GM20431 (cell line): ENCODE measurements at regions not wholly inside any gene's neighbourhood (a gene's known extent, or its start where the extent isn't known, plus 50 kb on each side); places are given as distances from the start of the nearest gene placed in this dataset.
"Not testable (repeated sequence)": the region's sequence is repeated elsewhere in the genome, so short reads cannot be mapped to it uniquely, and the experiment has no call there.

ENCODE experiments used
- in situ Hi-C: fragments of 300-500 bp; cut with MseI, MboI; formaldehyde crosslinking; loops from one replicate; pipeline ENCODE4 v1.15.0; 2020; ENCODE audit warnings: low sequenced_read_pairs; ENCODE audit not compliant: unreplicated experiment

GRCh38 chr20:24418731-24419130, 50.7 kb upstream of the SYNDIG1 start:
- in situ Hi-C loops, result no loop called here

GRCh38 chr20:24417485-24417884, 51.9 kb upstream of the SYNDIG1 start:
- in situ Hi-C loops, result no loop called here

- in situ Hi-C loops, result not testable (repeated sequence)
Measured at GRCh38 chr20:24415444-24415843, 54.0 kb upstream of the SYNDIG1 start.

GRCh38 chr20:24411834-24412216, 57.6 kb upstream of the SYNDIG1 start:
- in situ Hi-C loops, result no loop called here

- in situ Hi-C loops, result no loop called here
Measured at GRCh38 chr20:24411003-24411833, 58.2 kb upstream of the SYNDIG1 start.

- in situ Hi-C loops, result no loop called here
Measured at GRCh38 chr20:24407151-24407550, 62.3 kb upstream of the SYNDIG1 start.

- in situ Hi-C loops, result no loop called here
Measured at GRCh38 chr20:24406750-24407149, 62.7 kb upstream of the SYNDIG1 start.

GRCh38 chr20:24406251-24406650, 63.2 kb upstream of the SYNDIG1 start:
- in situ Hi-C loops, result no loop called here

- in situ Hi-C loops, result no loop called here
Measured at GRCh38 chr20:24405810-24406209, 63.6 kb upstream of the SYNDIG1 start.

GRCh38 chr20:24403406-24403805, 66.0 kb upstream of the SYNDIG1 start:
- in situ Hi-C loops, result no loop called here

GRCh38 chr20:24402188-24402587, 67.2 kb upstream of the SYNDIG1 start:
- in situ Hi-C loops, result no loop called here

GRCh38 chr20:24395151-24395550, 74.3 kb upstream of the SYNDIG1 start:
- in situ Hi-C loops, result no loop called here

- in situ Hi-C loops, result no loop called here
Measured at GRCh38 chr20:24393903-24394302, 75.5 kb upstream of the SYNDIG1 start.

- in situ Hi-C loops, result no loop called here
Measured at GRCh38 chr20:24392612-24393011, 76.8 kb upstream of the SYNDIG1 start.

GRCh38 chr20:24389686-24390085, 79.7 kb upstream of the SYNDIG1 start:
- in situ Hi-C loops, result no loop called here

- in situ Hi-C loops, result no loop called here
Measured at GRCh38 chr20:24388828-24389380, 80.5 kb upstream of the SYNDIG1 start.

- in situ Hi-C loops, result no loop called here
Measured at GRCh38 chr20:24385547-24385946, 83.9 kb upstream of the SYNDIG1 start.

- in situ Hi-C loops, result no loop called here
Measured at GRCh38 chr20:24384865-24385264, 84.6 kb upstream of the SYNDIG1 start.

- in situ Hi-C loops, result no loop called here
Measured at GRCh38 chr20:24382743-24383142, 86.7 kb upstream of the SYNDIG1 start.

- in situ Hi-C loops, result no loop called here
Measured at GRCh38 chr20:24382331-24382730, 87.1 kb upstream of the SYNDIG1 start.

GRCh38 chr20:24381886-24382285, 87.5 kb upstream of the SYNDIG1 start:
- in situ Hi-C loops, result no loop called here

- in situ Hi-C loops, result no loop called here
Measured at GRCh38 chr20:24379484-24379927, 89.9 kb upstream of the SYNDIG1 start.
